Right lobe of liver (tissue), 6 donors: ENCODE measurements at regions not wholly inside any gene's neighbourhood (a gene's known extent, or its start where the extent isn't known, plus 50 kb on each side); places are given as distances from the start of the nearest gene placed in this dataset.
"Not testable (repeated sequence)": the region's sequence is repeated elsewhere in the genome, so short reads cannot be mapped to it uniquely, and the experiment has no call there.

ENCODE experiments used
- ATAC-seq, 4 donors: fragments of 200-7000 bp; cut with Tn5 transposase; one replicate each; pipeline ENCODE4 v1.9.1; 2020; ENCODE audit warnings: mild to moderate bottlenecking in 4 of 4, moderate library complexity in 4 of 4
- DNase-seq, 3 donors: peaks; one replicate each; pipeline ENCODE4 v3.0.0-alpha.2; 2020
- H3K27ac ChIP-seq, 3 donors: fragments of 200-600 bp; one replicate each; pipeline ENCODE4 v1.8.0; 2022
- H3K27me3 ChIP-seq, 2 donors: fragments of 200-600 bp; one replicate each; pipeline ENCODE4 v1.8.0; 2022
- H3K36me3 ChIP-seq, 4 donors: fragments of 200-600 bp; sonication (generic) in 1 of 4; one replicate each; pipeline versions ENCODE4 v1.5.1 to v1.8.0; 2017 to 2022; ENCODE audit warnings: control low read depth in 1 of 4
- H3K4me1 ChIP-seq, 4 donors: fragments of 200-600 bp; sonication (generic) in 1 of 4; one replicate each; pipeline versions ENCODE4 v1.5.1 to v1.8.0; 2017 to 2022; ENCODE audit warnings: control low read depth in 1 of 4
- H3K4me3 ChIP-seq, 3 donors: fragments of 200-600 bp; one replicate each; pipeline ENCODE4 v1.8.0; 2022
- H3K9me3 ChIP-seq, 4 donors: fragments of 200-600 bp; sonication (generic) in 1 of 4; one replicate each; pipeline versions ENCODE4 v1.5.1 to v1.8.0; 2017 to 2022; ENCODE audit warnings: control low read depth in 1 of 4
- CTCF ChIP-seq, 4 donors: fragments of 200-600 bp in 3 of 4; fragments of 450-650 bp in 1 of 4; IDR thresholded peaks; one replicate each; pipeline versions ENCODE4 v1.5.1 to v1.8.0; 2016 to 2022; ENCODE audit warnings: antibody characterized with exemption in 4 of 4, mild to moderate bottlenecking in 2 of 4
- POLR2A ChIP-seq: fragments of 450-650 bp; IDR thresholded peaks from one replicate; pipeline ENCODE4 v1.6.1; 2017; ENCODE audit warnings: antibody characterized with exemption, mild to moderate bottlenecking
- WGBS: methylation state at CpG from one replicate; pipeline ENCODE4 v1.1.6; 2018; ENCODE audit warnings: low coverage, low lambda C conversion rate; ENCODE audit not compliant: insufficient coverage; ENCODE audit errors: missing lambda C conversion rate; 5-methylcytosine and 5-hydroxymethylcytosine counted together
- intact Hi-C, 2 donors: fragments of 100-400 bp; cut with DNase I; formaldehyde crosslinking; loops; one replicate each; pipeline versions ENCODE4 v1.11.2 to v1.14.1; 2022
- donor health status: DM: no; HTN: yes; CAD: no.
- donor health status: DM: no; HTN: no; CAD: no.
- donor health status: DM: no; HTN: no; CAD: no.
- donor health status: DM: no; HTN: yes; CAD: no.
- donor health status: DM: no; HTN: yes; CAD: no.

DNA sequence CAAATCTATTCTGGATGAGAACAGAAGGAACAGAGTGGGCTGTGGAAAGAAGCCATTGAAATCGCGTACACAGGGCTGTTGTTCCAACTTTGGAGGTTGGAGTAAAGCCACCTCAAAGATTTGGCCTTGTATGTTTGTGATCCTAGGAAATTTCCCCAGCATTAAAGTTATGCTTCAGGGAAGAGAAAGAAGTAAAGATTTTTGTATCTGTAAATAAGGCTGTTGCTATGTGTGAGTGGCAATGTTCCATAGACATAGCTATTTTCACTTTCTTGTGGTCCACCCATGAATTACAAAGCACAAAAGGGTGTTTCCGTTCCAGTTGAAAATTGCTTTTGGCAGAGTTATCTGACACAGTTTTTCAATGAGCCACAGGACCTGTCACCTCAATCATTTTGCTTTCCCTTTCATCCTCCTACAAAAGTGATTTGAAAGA is 321.3 kb downstream of the TFAP2B start:
- Histone ChIP-seq H3K4me3 (no peak overlapping the region), H3K27me3 (no peaks in the 10 kb centered on the region), H3K36me3 (no peaks in the 10 kb centered on the region), H3K27ac (no peak overlapping the region), H3K4me1 (peaks cover 0 to 22% (median 4%) of the 10 kb centered on the region in 4 donors), H3K9me3 (no peaks in the 10 kb centered on the region)
- DNase-seq (no peak), ATAC-seq (peak; percentile 15 to 70 (median 47))
- intact Hi-C loops = no loop called here
- 35% methylated on average over 3 of the region's 3 CpGs for WGBS
- TF ChIP-seq CTCF (IDR thresholded peaks at IDR 0.05) (no peak), POLR2A (no peak)

DNA sequence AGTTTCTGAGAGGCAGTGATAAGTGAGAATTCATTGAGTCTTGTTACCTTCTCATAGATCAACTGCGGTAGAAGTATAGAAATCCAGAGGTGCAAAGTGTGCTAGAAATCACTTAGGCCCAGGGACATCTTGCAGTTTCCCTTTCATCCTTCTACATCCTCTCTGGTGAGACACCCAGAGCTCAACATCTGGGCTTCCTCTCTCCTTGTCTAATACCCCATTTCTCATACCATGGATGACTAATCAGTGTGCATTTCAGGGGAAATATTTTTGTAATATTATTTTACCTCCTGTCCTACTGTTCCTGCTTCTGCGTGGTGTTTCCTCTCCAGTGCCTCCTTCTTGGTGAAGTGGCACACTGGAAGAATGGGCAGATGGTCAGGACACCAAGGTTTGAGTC is 322.4 kb downstream of the TFAP2B start:
- Histone ChIP-seq H3K4me3 (no peak overlapping the region), H3K9me3 (no peaks in the 10 kb centered on the region), H3K27me3 (no peaks in the 10 kb centered on the region), H3K4me1 (peaks cover 0 to 22% (median 4%) of the 10 kb centered on the region in 4 donors), H3K36me3 (no peaks in the 10 kb centered on the region), H3K27ac (no peak overlapping the region)
- TF ChIP-seq POLR2A (no peak), CTCF (IDR thresholded peaks at IDR 0.05) (no peak)
- intact Hi-C loops = no loop called here
- DNase-seq (no peak), ATAC-seq (no peak)
- 86% methylated on average over 2 of the region's 2 CpGs for WGBS

DNA sequence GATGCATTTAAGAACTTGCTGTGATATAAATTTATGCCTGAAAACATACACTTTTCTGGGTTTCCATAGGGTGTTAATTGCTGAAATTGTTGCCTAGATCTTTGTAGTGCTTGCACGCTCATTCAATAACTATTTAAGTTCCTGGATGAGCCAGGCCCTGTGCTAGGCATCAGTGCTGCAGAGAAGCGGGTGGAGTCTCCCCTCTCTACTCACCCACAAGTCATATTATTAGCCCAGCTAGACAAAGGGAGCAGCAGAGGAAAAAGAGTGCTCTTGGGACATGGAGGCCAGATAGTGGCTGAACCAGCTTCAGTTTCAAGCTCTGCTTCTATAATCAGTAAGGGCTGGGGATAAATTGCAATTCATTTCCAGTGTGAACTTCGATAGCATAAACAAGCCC is 329.1 kb downstream of the TFAP2B start:
- no peak for TF ChIP-seq POLR2A
- no peak for TF ChIP-seq CTCF (IDR thresholded peaks at IDR 0.05)
- ATAC-seq = no peak
- 79% methylated on average over 3 of the region's 3 CpGs for WGBS

GRCh38 chr6:51152594-51152993 is 333.9 kb downstream of the TFAP2B start:
- TF ChIP-seq POLR2A = no peak
- no peak for TF ChIP-seq CTCF (IDR thresholded peaks at IDR 0.05)
- Histone ChIP-seq H3K4me1 (no peaks in the 10 kb centered on the region), H3K27me3 (no peaks in the 10 kb centered on the region), H3K9me3 (no peaks in the 10 kb centered on the region), H3K27ac (no peak overlapping the region), H3K4me3 (no peak overlapping the region), H3K36me3 (no peaks in the 10 kb centered on the region)
- WGBS = 59% methylated on average over 3 of the region's 3 CpGs
- intact Hi-C loops = no loop called here
- no peak for ATAC-seq
- no peak for DNase-seq

More for the DNA sequence above, 329.1 kb downstream of the TFAP2B start:
- Histone ChIP-seq H3K9me3 (no peaks in the 10 kb centered on the region), H3K27ac (no peak overlapping the region), H3K4me1 (no peaks in the 10 kb centered on the region), H3K4me3 (no peak overlapping the region), H3K36me3 (no peaks in the 10 kb centered on the region), H3K27me3 (no peaks in the 10 kb centered on the region)
- DNase-seq = no peak
- intact Hi-C loops = no loop called here

- Histone ChIP-seq H3K4me1 (no peaks in the 10 kb centered on the region), H3K27ac (no peak overlapping the region), H3K27me3 (no peaks in the 10 kb centered on the region), H3K36me3 (no peaks in the 10 kb centered on the region), H3K9me3 (no peaks in the 10 kb centered on the region), H3K4me3 (no peak overlapping the region)
- intact Hi-C loops = no loop called here
- ATAC-seq (no peak), DNase-seq (no peak)
- 50% methylated on average over 2 of the region's 2 CpGs for WGBS
- no peak for TF ChIP-seq POLR2A
- TF ChIP-seq CTCF (IDR thresholded peaks at IDR 0.05) = no peak
These were observed 334.4 kb downstream of the TFAP2B start for GRCh38 chr6:51153109-51153508.

DNA sequence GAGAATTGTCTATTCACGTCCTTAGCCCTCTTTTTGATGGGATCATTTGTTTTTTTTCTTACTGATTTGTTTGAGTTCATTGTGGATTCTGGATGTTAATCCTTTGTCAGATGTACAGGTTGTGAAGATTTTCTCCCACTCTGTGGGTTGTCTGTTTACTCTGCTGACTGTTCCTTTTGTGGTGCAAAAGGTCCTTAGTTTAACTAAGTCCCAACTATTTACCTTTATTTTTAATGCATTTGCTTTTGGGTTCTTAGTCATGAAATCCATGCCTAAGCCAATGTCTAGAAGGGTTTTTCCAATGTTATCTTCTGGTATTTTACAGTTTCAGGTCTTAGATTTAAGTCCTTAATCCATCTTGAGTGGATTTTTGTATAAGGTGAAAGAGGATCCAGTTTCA is 336.3 kb downstream of the TFAP2B start:
- WGBS = 64% methylated on average over 1 of the region's 1 CpG

DNA sequence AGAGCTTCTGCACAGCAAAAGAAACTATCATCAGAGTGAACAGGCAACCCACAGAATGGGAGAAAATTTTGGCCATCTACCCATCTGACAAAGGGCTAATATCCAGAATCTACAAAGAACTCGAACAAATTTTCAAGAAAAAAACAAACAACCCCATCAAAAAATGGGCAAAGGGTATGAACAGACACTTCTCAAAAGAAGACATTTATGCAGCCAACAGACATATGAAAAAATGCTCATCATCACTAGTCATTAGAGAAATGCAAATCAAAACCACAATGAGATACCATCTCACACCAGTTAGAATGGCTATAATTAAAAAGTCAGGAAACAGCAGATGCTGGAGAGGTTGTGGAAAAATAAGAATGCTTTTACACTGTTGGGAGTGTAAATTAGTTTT is 340.6 kb downstream of the TFAP2B start:
- H3K27me3 ChIP-seq, H3K27ac ChIP-seq, DNase-seq, H3K4me3 ChIP-seq, H3K36me3 ChIP-seq, intact Hi-C loops, H3K9me3 ChIP-seq, ATAC-seq: not testable (repeated sequence)
- WGBS = 92% methylated on average over 1 of the region's 1 CpG
- H3K4me1 ChIP-seq = peaks cover 0 to 27% (median 6%) of the 10 kb centered on the region in 4 donors

More for the DNA sequence above, 336.3 kb downstream of the TFAP2B start:
- H3K27ac ChIP-seq, intact Hi-C loops, H3K36me3 ChIP-seq, ATAC-seq, DNase-seq, H3K27me3 ChIP-seq, H3K4me3 ChIP-seq, H3K4me1 ChIP-seq, H3K9me3 ChIP-seq: not testable (repeated sequence)
